ENCODE measurements at regions not wholly inside any gene's neighbourhood (a gene's known extent, or its start where the extent isn't known, plus 50 kb on each side); places are given as distances from the start of the nearest gene placed in this dataset.

DNA sequence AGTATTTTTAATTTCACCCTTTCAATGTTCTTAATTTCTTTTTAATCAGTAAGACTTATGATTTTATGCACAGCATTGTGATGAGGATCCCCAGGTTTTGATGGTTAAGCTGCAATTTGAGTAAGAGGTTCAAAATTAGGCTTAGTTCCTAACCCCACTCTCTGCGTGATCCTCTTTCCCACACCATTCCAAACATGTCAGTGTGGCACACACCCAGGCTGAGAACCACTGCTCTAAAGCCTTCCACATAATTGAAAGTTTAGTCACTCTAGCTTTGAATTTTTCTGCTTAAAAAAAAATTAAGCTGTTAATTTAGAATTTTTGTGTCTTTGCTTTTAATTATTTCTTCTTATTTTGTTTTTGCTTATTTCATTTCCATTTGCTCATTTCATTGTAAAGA lies 68.8 kb upstream of the SLC7A11 start:
- ATAC-seq (no peak), DNase-seq (no peak)
- intact Hi-C loops (cut with DNase I, micrococcal nuclease): no loop called here

- DNase-seq: no peak
- intact Hi-C loops (cut with DNase I, micrococcal nuclease): no loop called here
- no peak for ATAC-seq
These were observed 68.3 kb upstream of the SLC7A11 start for GRCh38 chr4:138310498-138310897.

DNA sequence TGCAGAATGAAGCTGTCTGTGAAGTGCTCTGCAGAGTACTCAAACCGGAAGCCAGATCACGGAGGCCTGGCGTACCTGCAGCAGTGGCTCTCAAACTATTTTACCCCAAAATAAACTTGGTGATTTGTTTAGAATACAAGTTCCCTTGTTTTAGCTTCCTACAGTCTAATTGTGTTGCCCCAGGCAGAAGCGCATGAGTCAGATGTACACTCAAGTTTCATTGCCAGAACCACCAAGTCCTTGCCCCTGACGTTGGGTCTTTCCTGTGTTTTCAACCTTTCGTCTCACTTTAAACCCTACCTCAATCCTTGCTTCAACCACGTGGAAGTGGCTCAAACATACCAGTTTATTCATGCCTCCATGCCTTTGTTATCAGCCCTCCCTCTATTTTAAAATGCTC lies 66.2 kb upstream of the SLC7A11 start:
- ATAC-seq (no peak), DNase-seq (no peak)
- intact Hi-C loops (cut with DNase I, micrococcal nuclease): no loop called here

GRCh38 chr4:138307319-138307718 lies 65.2 kb upstream of the SLC7A11 start:
- intact Hi-C loops (cut with DNase I, micrococcal nuclease): no loop called here
- ATAC-seq: no peak
- no peak for DNase-seq

DNA sequence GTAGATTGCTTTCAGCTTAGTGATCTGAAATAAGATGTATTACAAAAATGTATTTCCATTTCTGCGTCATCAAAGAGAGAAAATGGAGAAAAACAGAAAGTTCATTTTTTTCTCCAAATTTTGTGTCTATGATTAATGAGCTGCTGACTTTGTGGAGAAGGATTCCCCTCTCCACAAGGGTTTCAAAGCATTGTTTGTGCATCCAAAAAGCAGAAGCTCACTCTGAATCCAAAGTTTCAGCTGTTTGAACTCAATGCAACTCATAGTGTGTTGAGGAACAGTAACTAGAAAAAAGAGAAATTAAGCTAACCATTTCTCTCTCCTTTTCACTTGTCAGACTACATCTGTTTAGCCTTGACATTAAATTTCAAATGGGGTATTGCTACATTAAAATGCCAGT lies 62.9 kb upstream of the SLC7A11 start:
- intact Hi-C loops (cut with DNase I, micrococcal nuclease): no loop called here
- ATAC-seq: no peak
- DNase-seq: no peak

DNA sequence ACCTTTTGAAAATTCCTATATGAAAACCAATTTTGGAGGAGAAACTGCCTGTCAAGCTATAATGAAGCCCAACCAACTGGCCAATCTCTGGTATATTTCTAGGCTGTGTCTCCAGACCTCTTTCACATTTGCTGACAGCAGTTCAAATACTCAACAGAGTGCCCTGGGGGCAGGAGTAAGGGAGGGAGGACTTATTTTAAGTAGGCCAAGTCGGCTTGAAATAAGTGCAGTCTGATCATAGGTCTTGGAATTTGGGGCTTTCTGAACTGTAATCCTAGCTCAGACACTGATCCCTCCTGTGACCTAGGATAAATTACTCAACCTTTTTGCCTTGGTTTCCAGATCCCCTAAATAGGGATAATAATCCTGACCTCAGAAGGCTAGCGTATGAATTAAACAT lies 59.4 kb upstream of the SLC7A11 start:
- DNase-seq (no peak), ATAC-seq (no peak)
- intact Hi-C loops (cut with DNase I, micrococcal nuclease): no loop called here

GRCh38 chr4:138300616-138301015 lies 58.5 kb upstream of the SLC7A11 start:
- DNase-seq (no peak), ATAC-seq (no peak)
- intact Hi-C loops (cut with DNase I, micrococcal nuclease): no loop called here

DNA sequence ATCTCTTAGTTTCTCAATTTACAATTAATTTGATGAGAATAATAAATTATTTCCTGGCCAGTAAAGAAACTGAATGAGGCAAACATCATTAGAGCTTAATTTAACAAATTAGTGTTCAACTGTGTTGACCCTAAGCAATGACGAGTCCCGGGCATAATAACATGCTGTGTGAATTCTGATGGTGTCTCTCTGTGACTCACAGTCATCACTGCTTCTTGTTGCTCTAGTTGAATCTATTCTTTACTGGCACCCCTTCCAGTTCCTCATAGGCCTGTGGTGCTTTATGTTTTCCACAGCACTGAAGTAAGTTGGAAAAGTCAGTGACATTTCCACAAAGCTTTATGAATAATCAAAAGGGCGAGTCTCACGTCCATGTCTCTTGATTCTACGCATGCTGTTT lies 57.7 kb upstream of the SLC7A11 start:
- DNase-seq (no peak), ATAC-seq (no peak)
- intact Hi-C loops (cut with DNase I, micrococcal nuclease): no loop called here

DNA sequence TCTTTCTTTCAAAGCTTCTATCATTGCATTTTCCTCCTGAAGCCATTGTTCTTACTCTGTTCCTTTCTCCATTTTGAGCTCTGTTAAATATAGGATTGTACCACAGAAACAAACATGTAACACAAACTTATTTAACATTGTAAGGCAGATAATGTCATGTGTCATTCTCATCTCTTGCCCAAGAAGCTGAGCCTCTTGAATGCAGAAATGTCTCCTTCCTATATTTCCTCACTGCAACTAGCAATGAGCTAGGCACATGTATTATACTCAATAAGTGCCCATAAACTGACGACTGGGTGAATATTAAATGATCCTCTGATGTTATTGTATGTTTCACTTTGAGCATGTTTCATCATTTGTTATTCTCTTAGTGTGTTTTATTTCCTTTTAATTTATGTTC lies 56.7 kb upstream of the SLC7A11 start:
- DNase-seq (no peak), ATAC-seq (no peak)
- intact Hi-C loops (cut with DNase I, micrococcal nuclease): no loop called here

DNA sequence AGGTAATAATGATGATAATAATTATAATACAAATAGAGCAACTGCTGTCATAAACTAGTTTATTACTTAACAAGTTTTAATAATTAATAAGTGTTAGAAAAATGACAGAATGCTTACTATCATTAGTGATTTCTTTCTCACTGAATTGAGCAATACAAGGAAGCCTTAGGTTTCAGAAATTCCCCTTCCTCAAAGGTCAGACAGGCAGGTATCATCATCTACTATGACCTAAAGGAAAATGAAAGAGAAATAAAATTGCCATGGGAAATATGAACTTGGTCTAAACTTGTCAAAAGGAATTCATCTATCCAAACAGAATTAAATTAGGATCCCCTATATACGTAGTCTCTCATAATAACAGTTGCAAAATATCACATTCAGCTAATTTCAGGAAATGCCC lies 56.3 kb upstream of the SLC7A11 start:
- intact Hi-C loops (cut with DNase I, micrococcal nuclease): no loop called here

GRCh38 chr4:138297743-138298405 lies 55.7 kb upstream of the SLC7A11 start:
- DNase-seq: no peak

More for the DNA sequence above, 56.3 kb upstream of the SLC7A11 start:
- ATAC-seq: no peak
- no peak for DNase-seq

DNA sequence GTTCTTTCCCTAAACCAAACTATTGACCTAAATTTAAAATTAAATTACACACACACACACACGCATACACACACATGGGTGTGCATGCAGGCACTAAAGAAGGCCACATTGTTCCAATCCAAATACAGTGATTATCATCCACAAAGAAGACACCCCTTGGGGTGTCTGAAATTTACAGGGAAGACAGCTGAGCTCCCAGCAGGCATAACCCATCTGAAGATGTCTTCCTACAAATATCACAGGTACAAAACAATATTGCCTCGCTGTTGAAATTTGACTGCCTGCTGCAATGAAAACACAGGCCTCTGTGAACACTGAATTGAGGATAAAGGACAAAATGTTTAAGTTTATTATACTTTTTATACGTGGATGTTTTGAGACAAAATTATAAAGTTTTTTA lies 50.2 kb upstream of the SLC7A11 start:
- no peak for DNase-seq
- intact Hi-C loops (cut with DNase I, micrococcal nuclease): no loop called here
- no peak for ATAC-seq

More at GRCh38 chr4:138297743-138298405, 55.7 kb upstream of the SLC7A11 start:
- intact Hi-C loops (cut with DNase I, micrococcal nuclease): no loop called here
- no peak for ATAC-seq

Measured in left colon (tissue), 2 donors.